HG02588 (cell line): ENCODE measurements at regions not wholly inside any gene's neighbourhood (a gene's known extent, or its start where the extent isn't known, plus 50 kb on each side); places are given as distances from the start of the nearest gene placed in this dataset.
A peak's percentile ranks its signal among the peaks of the same experiment; 100 is the strongest.
"Not testable (repeated sequence)": the region's sequence is repeated elsewhere in the genome, so short reads cannot be mapped to it uniquely, and the experiment has no call there.

Experiments used
- ATAC-seq: cut with Tn5 transposase; IDR thresholded peaks from one replicate; pipeline ENCODE4 v1.9.1; 2021; ENCODE audit warnings: mild to moderate bottlenecking, moderate library complexity; ENCODE audit not compliant: unreplicated experiment

- ATAC-seq = peak; percentile 85
These were observed 58.9 kb upstream of the THUMPD2 start for GRCh38 chr2:39837856-39838453.

GRCh38 chr2:39836638-39837037, 57.6 kb upstream of the THUMPD2 start:
- no peak for ATAC-seq

DNA sequence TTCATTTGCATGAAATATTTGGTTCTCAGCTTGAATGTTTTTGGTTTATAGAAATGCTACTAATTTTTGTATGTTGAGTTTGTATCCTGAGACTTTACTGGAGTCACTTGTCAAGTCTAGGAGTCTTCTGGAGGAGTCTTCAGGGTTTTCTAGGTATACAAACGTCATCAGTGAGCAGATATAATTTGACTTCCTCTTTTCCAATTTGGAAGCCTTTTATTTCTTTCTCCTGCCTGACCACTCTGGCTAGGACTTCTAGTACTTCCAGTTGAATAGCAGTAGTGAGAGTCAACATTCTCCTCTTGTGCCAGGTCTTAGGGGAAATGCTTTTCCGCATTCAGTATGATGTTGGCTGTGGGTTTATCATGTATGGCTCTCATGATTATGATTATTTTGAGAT, 55.4 kb upstream of the THUMPD2 start:
- no peak for ATAC-seq

- not testable (repeated sequence) for ATAC-seq
These were observed 51.6 kb upstream of the THUMPD2 start for GRCh38 chr2:39830610-39831009.
